ENCODE measurements at regions not wholly inside any gene's neighbourhood (a gene's known extent, or its start where the extent isn't known, plus 50 kb on each side); places are given as distances from the start of the nearest gene placed in this dataset.

DNA sequence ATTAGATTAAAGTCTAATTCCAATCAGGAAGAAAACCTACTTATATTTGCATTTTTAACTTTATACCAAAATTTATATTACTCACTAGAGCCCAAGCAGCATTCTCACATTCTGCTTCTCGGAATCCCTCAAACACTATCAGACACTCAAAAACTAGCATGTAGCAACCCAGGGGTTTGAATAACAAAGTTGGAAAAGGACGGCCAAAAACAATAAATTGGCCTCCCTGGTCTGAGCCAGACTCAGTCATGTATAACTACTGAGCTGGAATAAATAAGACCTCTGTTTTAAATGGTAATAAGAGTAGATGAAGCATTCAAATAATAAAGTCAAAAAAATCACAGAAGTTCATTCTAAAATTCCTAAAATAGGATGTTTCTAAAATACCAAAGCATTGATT lies 290.9 kb downstream of the IRS1 start:
- no peak overlapping the region for H3K4me3 Mint-ChIP-seq
- TF ChIP-seq STAT1 (IDR thresholded peaks at IDR 0.05; ENCODE audit: unreplicated experiment) (no peak), CREB1 (CRISPR knock-in tag; IDR thresholded peaks at IDR 0.05; ENCODE audit: low read depth) (no peak)
- H2AFZ ChIP-seq: no peak overlapping the region
- H3K4me3 ChIP-seq: no peak overlapping the region
- no peaks in the 10 kb centered on the region for H3K9me2 ChIP-seq (ENCODE audit: insufficient read depth)
- H3K36me3 Mint-ChIP-seq (ENCODE audit: low read depth): no peaks in the 10 kb centered on the region
- no peak overlapping the region for H3K27ac Mint-ChIP-seq
- ATAC-seq (no peak), DNase-seq (ENCODE audit: low spot score) (no peak)
- no peaks in the 10 kb centered on the region for H3F3A ChIP-seq (replicated peaks; ENCODE audit: low read depth)
- H4K20me1 ChIP-seq (replicated peaks; ENCODE audit: insufficient read depth): no peaks in the 10 kb centered on the region
- no peak overlapping the region for H3K4me2 ChIP-seq
- no peaks in the 10 kb centered on the region for H3K4me1 Mint-ChIP-seq
- H3K36me3 ChIP-seq (ENCODE audit: insufficient read depth): no peaks in the 10 kb centered on the region
- H3K9me3 Mint-ChIP-seq: no peaks in the 10 kb centered on the region
- H3K79me2 ChIP-seq (replicated peaks; ENCODE audit: insufficient read depth): no peaks in the 10 kb centered on the region
- H3K27ac ChIP-seq (ENCODE audit: low read depth): no peak overlapping the region
- H3K27me3 Mint-ChIP-seq (ENCODE audit: insufficient read depth, low read depth, poor library complexity): peaks cover 2% of the 10 kb centered on the region
- no peaks in the 10 kb centered on the region for H3K4me1 ChIP-seq (ENCODE audit: insufficient read depth)
- H3K27me3 ChIP-seq (ENCODE audit: insufficient read depth): no peaks in the 10 kb centered on the region

DNA sequence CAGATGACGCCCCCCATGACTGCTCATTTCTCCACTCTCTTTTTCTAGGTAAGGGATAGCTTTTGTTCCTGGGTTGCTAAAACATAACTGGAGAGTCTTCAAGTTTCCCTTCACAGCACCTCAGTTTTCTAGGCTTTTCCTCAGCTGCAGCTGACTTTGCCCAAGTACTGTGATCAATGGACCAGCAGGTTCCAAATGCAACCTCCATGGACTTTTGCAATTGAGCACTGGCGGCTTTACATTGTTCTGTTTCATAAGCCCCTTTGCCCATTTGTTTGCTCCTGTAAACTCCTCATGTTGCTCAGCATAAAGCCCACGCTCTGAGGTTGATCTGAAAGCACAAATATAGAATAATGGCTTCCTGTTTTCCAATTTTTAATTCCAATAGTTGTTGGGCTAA lies 291.6 kb downstream of the IRS1 start:
- H3K27me3 Mint-ChIP-seq (ENCODE audit: insufficient read depth, low read depth, poor library complexity): peaks cover 2% of the 10 kb centered on the region
- H3K4me3 ChIP-seq: no peak overlapping the region
- no peak for ATAC-seq
- no peaks in the 10 kb centered on the region for H3K9me2 ChIP-seq (ENCODE audit: insufficient read depth)
- H3K27me3 ChIP-seq (ENCODE audit: insufficient read depth): no peaks in the 10 kb centered on the region
- no peaks in the 10 kb centered on the region for H4K20me1 ChIP-seq (replicated peaks; ENCODE audit: insufficient read depth)
- H3K79me2 ChIP-seq (replicated peaks; ENCODE audit: insufficient read depth): no peaks in the 10 kb centered on the region
- H3K4me3 Mint-ChIP-seq: no peak overlapping the region
- no peak overlapping the region for H3K27ac ChIP-seq (ENCODE audit: low read depth)
- no peak overlapping the region for H3K27ac Mint-ChIP-seq
- no peaks in the 10 kb centered on the region for H3K9me3 Mint-ChIP-seq
- H3F3A ChIP-seq (replicated peaks; ENCODE audit: low read depth): no peaks in the 10 kb centered on the region
- no peaks in the 10 kb centered on the region for H3K4me1 ChIP-seq (ENCODE audit: insufficient read depth)
- no peaks in the 10 kb centered on the region for H3K36me3 Mint-ChIP-seq (ENCODE audit: low read depth)
- H3K4me1 Mint-ChIP-seq: no peaks in the 10 kb centered on the region
- DNase-seq (ENCODE audit: low spot score): no peak
- H3K36me3 ChIP-seq (ENCODE audit: insufficient read depth): no peaks in the 10 kb centered on the region
- no peak overlapping the region for H3K4me2 ChIP-seq
- H2AFZ ChIP-seq: peak overlapping the region; percentile 43; the same call in 1 of the 2 replicates
- TF ChIP-seq POLR2AphosphoS5 (IDR thresholded peaks at IDR 0.05; ENCODE audit: low read depth): no peak
- TF ChIP-seq, protein P1, sequence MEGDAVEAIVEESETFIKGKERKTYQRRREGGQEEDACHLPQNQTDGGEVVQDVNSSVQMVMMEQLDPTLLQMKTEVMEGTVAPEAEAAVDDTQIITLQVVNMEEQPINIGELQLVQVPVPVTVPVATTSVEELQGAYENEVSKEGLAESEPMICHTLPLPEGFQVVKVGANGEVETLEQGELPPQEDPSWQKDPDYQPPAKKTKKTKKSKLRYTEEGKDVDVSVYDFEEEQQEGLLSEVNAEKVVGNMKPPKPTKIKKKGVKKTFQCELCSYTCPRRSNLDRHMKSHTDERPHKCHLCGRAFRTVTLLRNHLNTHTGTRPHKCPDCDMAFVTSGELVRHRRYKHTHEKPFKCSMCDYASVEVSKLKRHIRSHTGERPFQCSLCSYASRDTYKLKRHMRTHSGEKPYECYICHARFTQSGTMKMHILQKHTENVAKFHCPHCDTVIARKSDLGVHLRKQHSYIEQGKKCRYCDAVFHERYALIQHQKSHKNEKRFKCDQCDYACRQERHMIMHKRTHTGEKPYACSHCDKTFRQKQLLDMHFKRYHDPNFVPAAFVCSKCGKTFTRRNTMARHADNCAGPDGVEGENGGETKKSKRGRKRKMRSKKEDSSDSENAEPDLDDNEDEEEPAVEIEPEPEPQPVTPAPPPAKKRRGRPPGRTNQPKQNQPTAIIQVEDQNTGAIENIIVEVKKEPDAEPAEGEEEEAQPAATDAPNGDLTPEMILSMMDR (conservative IDR thresholded peaks at IDR 0.05; ENCODE audit: low read depth in 2 of 2): no peak
- no peak for TF ChIP-seq NANOG (IDR thresholded peaks at IDR 0.05; ENCODE audit: borderline replicate concordance)
- TF ChIP-seq, protein P2, sequence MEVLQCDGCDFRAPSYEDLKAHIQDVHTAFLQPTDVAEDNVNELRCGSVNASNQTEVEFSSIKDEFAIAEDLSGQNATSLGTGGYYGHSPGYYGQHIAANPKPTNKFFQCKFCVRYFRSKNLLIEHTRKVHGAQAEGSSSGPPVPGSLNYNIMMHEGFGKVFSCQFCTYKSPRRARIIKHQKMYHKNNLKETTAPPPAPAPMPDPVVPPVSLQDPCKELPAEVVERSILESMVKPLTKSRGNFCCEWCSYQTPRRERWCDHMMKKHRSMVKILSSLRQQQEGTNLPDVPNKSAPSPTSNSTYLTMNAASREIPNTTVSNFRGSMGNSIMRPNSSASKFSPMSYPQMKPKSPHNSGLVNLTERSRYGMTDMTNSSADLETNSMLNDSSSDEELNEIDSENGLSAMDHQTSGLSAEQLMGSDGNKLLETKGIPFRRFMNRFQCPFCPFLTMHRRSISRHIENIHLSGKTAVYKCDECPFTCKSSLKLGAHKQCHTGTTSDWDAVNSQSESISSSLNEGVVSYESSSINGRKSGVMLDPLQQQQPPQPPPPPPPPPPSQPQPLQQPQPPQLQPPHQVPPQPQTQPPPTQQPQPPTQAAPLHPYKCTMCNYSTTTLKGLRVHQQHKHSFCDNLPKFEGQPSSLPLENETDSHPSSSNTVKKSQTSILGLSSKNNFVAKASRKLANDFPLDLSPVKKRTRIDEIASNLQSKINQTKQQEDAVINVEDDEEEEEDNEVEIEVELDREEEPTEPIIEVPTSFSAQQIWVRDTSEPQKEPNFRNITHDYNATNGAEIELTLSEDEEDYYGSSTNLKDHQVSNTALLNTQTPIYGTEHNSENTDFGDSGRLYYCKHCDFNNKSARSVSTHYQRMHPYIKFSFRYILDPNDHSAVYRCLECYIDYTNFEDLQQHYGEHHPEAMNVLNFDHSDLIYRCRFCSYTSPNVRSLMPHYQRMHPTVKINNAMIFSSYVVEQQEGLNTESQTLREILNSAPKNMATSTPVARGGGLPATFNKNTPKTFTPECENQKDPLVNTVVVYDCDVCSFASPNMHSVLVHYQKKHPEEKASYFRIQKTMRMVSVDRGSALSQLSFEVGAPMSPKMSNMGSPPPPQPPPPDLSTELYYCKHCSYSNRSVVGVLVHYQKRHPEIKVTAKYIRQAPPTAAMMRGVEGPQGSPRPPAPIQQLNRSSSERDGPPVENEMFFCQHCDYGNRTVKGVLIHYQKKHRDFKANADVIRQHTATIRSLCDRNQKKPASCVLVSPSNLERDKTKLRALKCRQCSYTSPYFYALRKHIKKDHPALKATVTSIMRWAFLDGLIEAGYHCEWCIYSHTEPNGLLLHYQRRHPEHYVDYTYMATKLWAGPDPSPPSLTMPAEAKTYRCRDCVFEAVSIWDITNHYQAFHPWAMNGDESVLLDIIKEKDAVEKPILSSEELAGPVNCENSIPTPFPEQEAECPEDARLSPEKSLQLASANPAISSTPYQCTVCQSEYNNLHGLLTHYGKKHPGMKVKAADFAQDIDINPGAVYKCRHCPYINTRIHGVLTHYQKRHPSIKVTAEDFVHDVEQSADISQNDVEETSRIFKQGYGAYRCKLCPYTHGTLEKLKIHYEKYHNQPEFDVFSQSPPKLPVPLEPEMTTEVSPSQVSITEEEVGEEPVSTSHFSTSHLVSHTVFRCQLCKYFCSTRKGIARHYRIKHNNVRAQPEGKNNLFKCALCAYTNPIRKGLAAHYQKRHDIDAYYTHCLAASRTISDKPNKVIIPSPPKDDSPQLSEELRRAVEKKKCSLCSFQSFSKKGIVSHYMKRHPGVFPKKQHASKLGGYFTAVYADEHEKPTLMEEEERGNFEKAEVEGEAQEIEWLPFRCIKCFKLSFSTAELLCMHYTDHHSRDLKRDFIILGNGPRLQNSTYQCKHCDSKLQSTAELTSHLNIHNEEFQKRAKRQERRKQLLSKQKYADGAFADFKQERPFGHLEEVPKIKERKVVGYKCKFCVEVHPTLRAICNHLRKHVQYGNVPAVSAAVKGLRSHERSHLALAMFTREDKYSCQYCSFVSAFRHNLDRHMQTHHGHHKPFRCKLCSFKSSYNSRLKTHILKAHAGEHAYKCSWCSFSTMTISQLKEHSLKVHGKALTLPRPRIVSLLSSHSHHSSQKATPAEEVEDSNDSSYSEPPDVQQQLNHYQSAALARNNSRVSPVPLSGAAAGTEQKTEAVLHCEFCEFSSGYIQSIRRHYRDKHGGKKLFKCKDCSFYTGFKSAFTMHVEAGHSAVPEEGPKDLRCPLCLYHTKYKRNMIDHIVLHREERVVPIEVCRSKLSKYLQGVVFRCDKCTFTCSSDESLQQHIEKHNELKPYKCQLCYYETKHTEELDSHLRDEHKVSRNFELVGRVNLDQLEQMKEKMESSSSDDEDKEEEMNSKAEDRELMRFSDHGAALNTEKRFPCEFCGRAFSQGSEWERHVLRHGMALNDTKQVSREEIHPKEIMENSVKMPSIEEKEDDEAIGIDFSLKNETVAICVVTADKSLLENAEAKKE (CRISPR knock-in tag; IDR thresholded peaks at IDR 0.05): no peak
- TF ChIP-seq ZNF331 (CRISPR knock-in tag; IDR thresholded peaks at IDR 0.05; ENCODE audit: low read depth): no peak
- no peak for TF ChIP-seq JUNB (IDR thresholded peaks at IDR 0.05; ENCODE audit: unreplicated experiment)
- TF ChIP-seq, protein P3, sequence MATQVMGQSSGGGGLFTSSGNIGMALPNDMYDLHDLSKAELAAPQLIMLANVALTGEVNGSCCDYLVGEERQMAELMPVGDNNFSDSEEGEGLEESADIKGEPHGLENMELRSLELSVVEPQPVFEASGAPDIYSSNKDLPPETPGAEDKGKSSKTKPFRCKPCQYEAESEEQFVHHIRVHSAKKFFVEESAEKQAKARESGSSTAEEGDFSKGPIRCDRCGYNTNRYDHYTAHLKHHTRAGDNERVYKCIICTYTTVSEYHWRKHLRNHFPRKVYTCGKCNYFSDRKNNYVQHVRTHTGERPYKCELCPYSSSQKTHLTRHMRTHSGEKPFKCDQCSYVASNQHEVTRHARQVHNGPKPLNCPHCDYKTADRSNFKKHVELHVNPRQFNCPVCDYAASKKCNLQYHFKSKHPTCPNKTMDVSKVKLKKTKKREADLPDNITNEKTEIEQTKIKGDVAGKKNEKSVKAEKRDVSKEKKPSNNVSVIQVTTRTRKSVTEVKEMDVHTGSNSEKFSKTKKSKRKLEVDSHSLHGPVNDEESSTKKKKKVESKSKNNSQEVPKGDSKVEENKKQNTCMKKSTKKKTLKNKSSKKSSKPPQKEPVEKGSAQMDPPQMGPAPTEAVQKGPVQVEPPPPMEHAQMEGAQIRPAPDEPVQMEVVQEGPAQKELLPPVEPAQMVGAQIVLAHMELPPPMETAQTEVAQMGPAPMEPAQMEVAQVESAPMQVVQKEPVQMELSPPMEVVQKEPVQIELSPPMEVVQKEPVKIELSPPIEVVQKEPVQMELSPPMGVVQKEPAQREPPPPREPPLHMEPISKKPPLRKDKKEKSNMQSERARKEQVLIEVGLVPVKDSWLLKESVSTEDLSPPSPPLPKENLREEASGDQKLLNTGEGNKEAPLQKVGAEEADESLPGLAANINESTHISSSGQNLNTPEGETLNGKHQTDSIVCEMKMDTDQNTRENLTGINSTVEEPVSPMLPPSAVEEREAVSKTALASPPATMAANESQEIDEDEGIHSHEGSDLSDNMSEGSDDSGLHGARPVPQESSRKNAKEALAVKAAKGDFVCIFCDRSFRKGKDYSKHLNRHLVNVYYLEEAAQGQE (IDR thresholded peaks at IDR 0.05; ENCODE audit: unreplicated experiment): no peak
- TF ChIP-seq, protein P4, sequence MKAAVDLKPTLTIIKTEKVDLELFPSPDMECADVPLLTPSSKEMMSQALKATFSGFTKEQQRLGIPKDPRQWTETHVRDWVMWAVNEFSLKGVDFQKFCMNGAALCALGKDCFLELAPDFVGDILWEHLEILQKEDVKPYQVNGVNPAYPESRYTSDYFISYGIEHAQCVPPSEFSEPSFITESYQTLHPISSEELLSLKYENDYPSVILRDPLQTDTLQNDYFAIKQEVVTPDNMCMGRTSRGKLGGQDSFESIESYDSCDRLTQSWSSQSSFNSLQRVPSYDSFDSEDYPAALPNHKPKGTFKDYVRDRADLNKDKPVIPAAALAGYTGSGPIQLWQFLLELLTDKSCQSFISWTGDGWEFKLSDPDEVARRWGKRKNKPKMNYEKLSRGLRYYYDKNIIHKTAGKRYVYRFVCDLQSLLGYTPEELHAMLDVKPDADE (IDR thresholded peaks at IDR 0.05): no peak
- no peak for TF ChIP-seq STAT1 (IDR thresholded peaks at IDR 0.05; ENCODE audit: unreplicated experiment)
- no peak for TF ChIP-seq ZNF114 (CRISPR knock-in tag; IDR thresholded peaks at IDR 0.05)
